Stimulated activated memory B cell treated with anti-CD40 and anti-IgM and Interleukin-4, amounts not matched to agents 10 μg/mL and 1 μg/mL and 100 μg/mL, for 72 hours (primary cell): ENCODE measurements at regions not wholly inside any gene's neighbourhood (a gene's known extent, or its start where the extent isn't known, plus 50 kb on each side); places are given as distances from the start of the nearest gene placed in this dataset.

Experiments used
- ATAC-seq: fragments of 150-1000 bp; cut with Tn5 transposase; 2 replicates; pipeline ENCODE4 v1.10.0; 2021
- H3K27ac Mint-ChIP-seq: one replicate; pipeline ENCODE4 v1.8.0; 2022; ENCODE audit warnings: mild to moderate bottlenecking, mixed read lengths
- H3K27me3 Mint-ChIP-seq: one replicate; pipeline ENCODE4 v1.8.0; 2022; ENCODE audit warnings: mixed read lengths
- H3K36me3 Mint-ChIP-seq: one replicate; pipeline ENCODE4 v1.8.0; 2022; ENCODE audit warnings: mixed read lengths
- H3K4me1 Mint-ChIP-seq: one replicate; pipeline ENCODE4 v1.8.0; 2022; ENCODE audit warnings: mixed read lengths
- H3K4me3 Mint-ChIP-seq: one replicate; pipeline ENCODE4 v1.8.0; 2022; ENCODE audit warnings: mild to moderate bottlenecking, moderate library complexity, mixed read lengths
- H3K9me3 Mint-ChIP-seq: one replicate; pipeline ENCODE4 v1.8.0; 2022; ENCODE audit warnings: mixed read lengths

GRCh38 chr14:95431199-95432143, 85.0 kb downstream of the SYNE3 start:
- peaks cover 7% of the 10 kb centered on the region for H3K9me3 Mint-ChIP-seq
- H3K36me3 Mint-ChIP-seq, result peaks cover 69% of the 10 kb centered on the region
- no peaks in the 10 kb centered on the region for H3K27me3 Mint-ChIP-seq
- peak; percentile 58 for ATAC-seq
- H3K27ac Mint-ChIP-seq, result no peak overlapping the region
- peaks cover 8% of the 10 kb centered on the region for H3K4me1 Mint-ChIP-seq
- no peak overlapping the region for H3K4me3 Mint-ChIP-seq

- H3K36me3 Mint-ChIP-seq, result peaks cover 65% of the 10 kb centered on the region
- no peak for ATAC-seq
- no peaks in the 10 kb centered on the region for H3K27me3 Mint-ChIP-seq
- peaks cover 8% of the 10 kb centered on the region for H3K4me1 Mint-ChIP-seq
- H3K27ac Mint-ChIP-seq, result no peak overlapping the region
- H3K9me3 Mint-ChIP-seq, result no peaks in the 10 kb centered on the region
- no peak overlapping the region for H3K4me3 Mint-ChIP-seq
Observed at GRCh38 chr14:95428557-95428956, 87.9 kb downstream of the SYNE3 start.

DNA sequence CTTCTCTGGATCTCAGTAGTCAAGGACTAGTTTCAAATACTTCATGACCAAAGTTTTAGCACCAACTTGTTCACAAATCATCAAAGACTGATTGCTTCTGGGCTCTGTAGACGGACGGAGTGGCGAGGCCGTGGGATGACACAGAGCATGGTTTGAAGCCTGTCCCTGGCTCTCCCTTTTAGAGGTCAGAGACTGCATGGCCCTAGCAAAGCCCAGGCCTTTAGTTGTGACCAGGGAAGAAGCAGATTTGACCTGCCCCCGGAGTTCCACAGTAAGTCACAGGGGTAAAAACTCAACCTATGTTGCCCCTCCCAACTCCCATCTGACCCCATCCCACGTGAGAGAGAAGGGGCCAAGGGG, 90.4 kb downstream of the SYNE3 start:
- Mint-ChIP-seq H3K4me1 (peaks cover 8% of the 10 kb centered on the region), H3K27ac (no peak overlapping the region), H3K9me3 (peaks cover 4% of the 10 kb centered on the region), H3K27me3 (no peaks in the 10 kb centered on the region), H3K4me3 (no peak overlapping the region), H3K36me3 (peaks cover 71% of the 10 kb centered on the region)
- ATAC-seq, result no peak

GRCh38 chr14:95425369-95426115, 90.9 kb downstream of the SYNE3 start:
- Mint-ChIP-seq H3K4me3 (no peak overlapping the region), H3K4me1 (peaks cover 8% of the 10 kb centered on the region), H3K9me3 (peaks cover 4% of the 10 kb centered on the region), H3K27me3 (no peaks in the 10 kb centered on the region), H3K36me3 (peaks cover 76% of the 10 kb centered on the region), H3K27ac (no peak overlapping the region)
- no peak for ATAC-seq

GRCh38 chr14:95424529-95424928, 91.9 kb downstream of the SYNE3 start:
- no peak overlapping the region for H3K27ac Mint-ChIP-seq

DNA sequence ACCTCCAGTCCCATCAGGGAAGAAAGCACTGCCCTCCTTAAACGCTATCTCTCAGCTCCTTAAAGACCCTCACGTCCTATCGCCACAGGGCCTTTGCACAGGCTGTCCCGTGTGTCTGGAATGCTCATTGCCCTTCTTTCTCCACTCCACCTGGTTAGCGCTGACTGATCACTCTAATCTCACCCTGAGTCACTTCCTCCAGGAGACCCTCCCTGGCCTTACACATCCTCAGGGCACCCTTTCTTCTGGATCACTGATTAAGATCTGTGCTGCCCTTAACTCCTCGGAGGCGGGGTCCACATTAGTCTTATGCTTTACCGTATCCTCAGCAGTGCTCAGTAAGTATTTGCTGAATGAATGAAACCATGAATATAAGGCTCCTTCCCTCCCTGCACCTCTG, 94.7 kb downstream of the SYNE3 start:
- ATAC-seq, result no peak
- Mint-ChIP-seq H3K27me3 (no peaks in the 10 kb centered on the region), H3K27ac (no peak overlapping the region), H3K4me1 (peaks cover 5% of the 10 kb centered on the region), H3K4me3 (no peak overlapping the region), H3K36me3 (peaks cover 86% of the 10 kb centered on the region), H3K9me3 (peaks cover 9% of the 10 kb centered on the region)

More at GRCh38 chr14:95424529-95424928, 91.9 kb downstream of the SYNE3 start:
- Mint-ChIP-seq H3K4me1 (peaks cover 8% of the 10 kb centered on the region), H3K27me3 (no peaks in the 10 kb centered on the region), H3K36me3 (peaks cover 76% of the 10 kb centered on the region), H3K9me3 (peaks cover 8% of the 10 kb centered on the region), H3K4me3 (no peak overlapping the region)
- ATAC-seq, result no peak

GRCh38 chr14:95420060-95420459, 96.4 kb downstream of the SYNE3 start:
- no peak for ATAC-seq
- Mint-ChIP-seq H3K36me3 (peaks cover 88% of the 10 kb centered on the region), H3K4me1 (peaks cover 5% of the 10 kb centered on the region), H3K27ac (no peak overlapping the region), H3K27me3 (no peaks in the 10 kb centered on the region), H3K9me3 (peaks cover 9% of the 10 kb centered on the region), H3K4me3 (no peak overlapping the region)

DNA sequence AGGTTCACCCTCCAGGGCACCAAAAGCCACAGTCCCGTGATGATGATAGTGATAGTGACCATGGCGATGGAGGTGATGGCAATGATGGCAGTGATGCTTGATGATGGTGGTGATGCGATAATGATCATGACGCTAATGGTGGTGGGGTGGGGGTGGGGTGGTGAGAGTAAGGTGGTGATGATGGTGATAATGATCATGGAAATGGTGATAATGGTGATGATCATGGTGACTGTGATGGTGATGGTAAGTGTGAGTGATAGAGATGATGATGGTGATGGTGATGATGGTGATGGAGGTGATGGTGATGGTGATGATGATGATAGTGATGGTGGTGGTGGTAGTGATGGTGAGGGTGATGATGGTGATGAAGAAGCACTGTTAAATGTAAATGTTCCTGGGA, 96.9 kb downstream of the SYNE3 start:
- H3K9me3 Mint-ChIP-seq, result peaks cover 9% of the 10 kb centered on the region
- ATAC-seq, result no peak
- peaks cover 84% of the 10 kb centered on the region for H3K36me3 Mint-ChIP-seq
- H3K27ac Mint-ChIP-seq, result no peak overlapping the region
- H3K4me3 Mint-ChIP-seq, result no peak overlapping the region
- peaks cover 5% of the 10 kb centered on the region for H3K4me1 Mint-ChIP-seq
- no peaks in the 10 kb centered on the region for H3K27me3 Mint-ChIP-seq

GRCh38 chr14:95418858-95419257, 97.6 kb downstream of the SYNE3 start:
- Mint-ChIP-seq H3K9me3 (peaks cover 9% of the 10 kb centered on the region), H3K36me3 (peaks cover 78% of the 10 kb centered on the region), H3K27ac (no peak overlapping the region)

GRCh38 chr14:95417492-95417891, 97.8 kb upstream of the CLMN start:
- peaks cover 9% of the 10 kb centered on the region for H3K9me3 Mint-ChIP-seq

More at GRCh38 chr14:95418858-95419257, 97.6 kb downstream of the SYNE3 start:
- no peak for ATAC-seq
- H3K4me1 Mint-ChIP-seq, result peaks cover 5% of the 10 kb centered on the region
- no peaks in the 10 kb centered on the region for H3K27me3 Mint-ChIP-seq
- no peak overlapping the region for H3K4me3 Mint-ChIP-seq

DNA sequence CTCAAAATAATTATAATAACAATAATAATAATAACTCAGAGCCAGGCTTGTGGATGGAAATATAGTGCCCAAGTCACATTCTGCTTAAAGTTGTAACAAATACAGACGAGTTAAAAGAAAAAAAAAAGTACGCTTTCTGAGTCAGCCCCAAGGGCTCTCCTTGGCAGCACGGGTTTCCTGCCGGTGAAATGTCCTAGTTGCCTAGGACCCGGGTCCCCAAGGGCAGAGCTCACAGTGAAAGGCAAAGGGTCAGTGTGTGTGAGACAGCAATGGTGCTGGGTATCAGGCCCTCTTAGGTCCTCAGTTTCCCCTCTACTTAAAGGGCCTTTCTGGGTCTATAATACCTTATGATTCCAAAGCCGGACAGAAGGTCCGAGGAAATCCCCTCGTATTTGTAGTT, 96.3 kb upstream of the CLMN start:
- Mint-ChIP-seq H3K9me3 (peaks cover 5% of the 10 kb centered on the region), H3K27me3 (no peaks in the 10 kb centered on the region), H3K4me3 (no peak overlapping the region), H3K36me3 (peaks cover 79% of the 10 kb centered on the region), H3K27ac (no peak overlapping the region), H3K4me1 (peaks cover 9% of the 10 kb centered on the region)
- no peak for ATAC-seq

More at GRCh38 chr14:95417492-95417891, 97.8 kb upstream of the CLMN start:
- H3K36me3 Mint-ChIP-seq, result peaks cover 81% of the 10 kb centered on the region
- H3K4me3 Mint-ChIP-seq, result no peak overlapping the region
- H3K4me1 Mint-ChIP-seq, result peaks cover 9% of the 10 kb centered on the region
- ATAC-seq, result no peak
- H3K27ac Mint-ChIP-seq, result no peak overlapping the region
- H3K27me3 Mint-ChIP-seq, result no peaks in the 10 kb centered on the region

- no peaks in the 10 kb centered on the region for H3K9me3 Mint-ChIP-seq
- ATAC-seq, result no peak
- H3K27ac Mint-ChIP-seq, result peak overlapping the region; percentile 9
- H3K36me3 Mint-ChIP-seq, result peaks cover 71% of the 10 kb centered on the region
- H3K4me1 Mint-ChIP-seq, result peaks cover 9% of the 10 kb centered on the region
- no peak overlapping the region for H3K4me3 Mint-ChIP-seq
- H3K27me3 Mint-ChIP-seq, result no peaks in the 10 kb centered on the region
Observed at GRCh38 chr14:95413289-95414215, 93.8 kb upstream of the CLMN start.

DNA sequence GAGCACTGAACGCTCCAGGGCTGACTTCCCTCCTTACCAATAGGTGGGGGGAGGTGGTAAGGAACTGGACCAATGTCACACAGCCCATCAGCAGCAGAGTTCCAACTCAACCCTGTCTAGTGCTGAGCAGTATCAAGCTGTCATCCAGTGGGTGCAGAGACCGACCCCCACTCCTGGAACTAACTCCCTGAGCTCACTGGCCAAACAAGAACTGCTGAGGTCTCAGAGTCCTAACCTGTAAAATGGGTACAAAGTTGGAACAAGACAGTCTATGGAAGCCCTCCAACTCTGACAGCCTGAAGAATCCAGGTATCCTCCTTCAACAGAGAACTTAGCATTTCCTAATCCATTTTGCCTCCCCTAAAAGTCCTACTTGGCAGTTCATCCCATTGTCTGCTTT, 91.1 kb upstream of the CLMN start:
- peaks cover 4% of the 10 kb centered on the region for H3K4me1 Mint-ChIP-seq
- peaks cover 62% of the 10 kb centered on the region for H3K36me3 Mint-ChIP-seq
- H3K4me3 Mint-ChIP-seq, result no peak overlapping the region
- no peaks in the 10 kb centered on the region for H3K9me3 Mint-ChIP-seq
- ATAC-seq, result no peak
- no peaks in the 10 kb centered on the region for H3K27me3 Mint-ChIP-seq
- no peak overlapping the region for H3K27ac Mint-ChIP-seq

GRCh38 chr14:95409477-95410272, 90.0 kb upstream of the CLMN start:
- Mint-ChIP-seq H3K27me3 (no peaks in the 10 kb centered on the region), H3K27ac (peak overlapping the region; percentile 12), H3K4me3 (no peak overlapping the region), H3K4me1 (peaks cover 4% of the 10 kb centered on the region), H3K36me3 (peaks cover 55% of the 10 kb centered on the region), H3K9me3 (no peaks in the 10 kb centered on the region)
- ATAC-seq, result no peak
